ENCODE measurements at regions not wholly inside any gene's neighbourhood (a gene's known extent, or its start where the extent isn't known, plus 50 kb on each side); places are given as distances from the start of the nearest gene placed in this dataset.

- no peak for TF ChIP-seq CTCF (IDR thresholded peaks at IDR 0.05)
- no peak for TF ChIP-seq POLR2A (IDR thresholded peaks at IDR 0.05)
Measured at GRCh38 chr4:147041376-147041775, 95.7 kb upstream of the TTC29 start.

Measured in Peyer's patch (tissue), 4 donors.